Neural crest cell (in vitro differentiated cells): ENCODE measurements at regions not wholly inside any gene's neighbourhood (a gene's known extent, or its start where the extent isn't known, plus 50 kb on each side); places are given as distances from the start of the nearest gene placed in this dataset.

Experiments
- DNase-seq: peaks from one replicate; pipeline ENCODE4 v3.0.0; 2021; ENCODE audit warnings: low read depth, mixed read lengths, low spot score
- H3K27ac Mint-ChIP-seq: one replicate; pipeline ENCODE4 v1.8.0; 2021; ENCODE audit warnings: mild to moderate bottlenecking, mixed read lengths; ENCODE audit not compliant: unreplicated experiment
- H3K27me3 Mint-ChIP-seq: 2 replicates; pipeline ENCODE4 v1.8.0; 2021; ENCODE audit warnings: low read depth, mild to moderate bottlenecking, mixed read lengths
- H3K36me3 Mint-ChIP-seq: 2 replicates; pipeline ENCODE4 v1.8.0; 2021; ENCODE audit warnings: low read depth, mild to moderate bottlenecking, mixed read lengths
- H3K4me1 Mint-ChIP-seq: 2 replicates; pipeline ENCODE4 v1.8.0; 2021; ENCODE audit warnings: mixed read lengths
- H3K4me3 Mint-ChIP-seq: one replicate; pipeline ENCODE4 v1.8.0; 2021; ENCODE audit warnings: mild to moderate bottlenecking, mixed read lengths
- H3K9me3 Mint-ChIP-seq: 2 replicates; pipeline ENCODE4 v1.8.0; 2021; ENCODE audit warnings: mixed read lengths
- CTCF ChIP-seq: fragments of 200-600 bp; sonication (generic); conservative IDR thresholded peaks from 2 replicates; pipeline ENCODE4 v1.5.0; 2021; ENCODE audit warnings: antibody characterized with exemption, mild to moderate bottlenecking

- Mint-ChIP-seq H3K4me3 (no peak overlapping the region), H3K27me3 (no peaks in the 10 kb centered on the region), H3K4me1 (peaks cover 7% of the 10 kb centered on the region), H3K27ac (no peak overlapping the region), H3K36me3 (peaks cover 3% of the 10 kb centered on the region), H3K9me3 (peaks cover 13% of the 10 kb centered on the region)
- no peak for DNase-seq
- no peak for TF ChIP-seq CTCF
Measured at GRCh38 chr20:23270382-23270911, 80.1 kb upstream of the NXT1 start.

- H3K27ac Mint-ChIP-seq: no peak overlapping the region
- DNase-seq: no peak
Measured at GRCh38 chr20:23269954-23270353, 80.6 kb upstream of the NXT1 start.

GRCh38 chr20:23268792-23269354, 81.7 kb upstream of the NXT1 start:
- peaks cover 7% of the 10 kb centered on the region for H3K4me1 Mint-ChIP-seq
- TF ChIP-seq CTCF: no peak
- DNase-seq: no peak
- no peak overlapping the region for H3K27ac Mint-ChIP-seq
- H3K9me3 Mint-ChIP-seq: peaks cover 13% of the 10 kb centered on the region
- H3K36me3 Mint-ChIP-seq: peaks cover 3% of the 10 kb centered on the region
- H3K4me3 Mint-ChIP-seq: no peak overlapping the region
- H3K27me3 Mint-ChIP-seq: no peaks in the 10 kb centered on the region

More at GRCh38 chr20:23269954-23270353, 80.6 kb upstream of the NXT1 start:
- peaks cover 3% of the 10 kb centered on the region for H3K36me3 Mint-ChIP-seq
- no peak overlapping the region for H3K4me3 Mint-ChIP-seq
- peaks cover 7% of the 10 kb centered on the region for H3K4me1 Mint-ChIP-seq
- H3K9me3 Mint-ChIP-seq: peaks cover 13% of the 10 kb centered on the region
- no peak for TF ChIP-seq CTCF
- H3K27me3 Mint-ChIP-seq: no peaks in the 10 kb centered on the region

- no peak for TF ChIP-seq CTCF
- peaks cover 11% of the 10 kb centered on the region for H3K9me3 Mint-ChIP-seq
- no peak overlapping the region for H3K27ac Mint-ChIP-seq
- no peak for DNase-seq
- H3K36me3 Mint-ChIP-seq: peaks cover 3% of the 10 kb centered on the region
- peaks cover 7% of the 10 kb centered on the region for H3K4me1 Mint-ChIP-seq
- H3K4me3 Mint-ChIP-seq: no peak overlapping the region
- H3K27me3 Mint-ChIP-seq: no peaks in the 10 kb centered on the region
Measured at GRCh38 chr20:23267909-23268308, 82.7 kb upstream of the NXT1 start.

- peaks cover 8% of the 10 kb centered on the region for H3K9me3 Mint-ChIP-seq
- H3K27me3 Mint-ChIP-seq: no peaks in the 10 kb centered on the region
- H3K4me1 Mint-ChIP-seq: peaks cover 7% of the 10 kb centered on the region
- no peak overlapping the region for H3K27ac Mint-ChIP-seq
- TF ChIP-seq CTCF: no peak
- H3K4me3 Mint-ChIP-seq: no peak overlapping the region
- DNase-seq: no peak
- peaks cover 3% of the 10 kb centered on the region for H3K36me3 Mint-ChIP-seq
Measured at GRCh38 chr20:23266530-23267398, 83.8 kb upstream of the NXT1 start.
